DOHH2 (cell line): ENCODE measurements at regions not wholly inside any gene's neighbourhood (a gene's known extent, or its start where the extent isn't known, plus 50 kb on each side); places are given as distances from the start of the nearest gene placed in this dataset.

Experiments used
- H3F3A ChIP-seq: fragments of 200-600 bp; sonication (generic), shearing (Covaris generic); 2 replicates; pipeline ENCODE4 v1.6.0; 2016; ENCODE audit warnings: antibody characterized with exemption, mild to moderate bottlenecking; ENCODE audit not compliant: control insufficient read depth, insufficient read depth
- H3K27ac ChIP-seq: fragments of 200-600 bp; sonication (generic); 2 replicates; pipeline ENCODE4 v1.5.1; 2014; ENCODE audit warnings: low read depth, mild to moderate bottlenecking, low read length, moderate library complexity
- H3K27me3 ChIP-seq: fragments of 200-600 bp; sonication (generic); 2 replicates; pipeline ENCODE4 v1.6.1; 2014; ENCODE audit warnings: mild to moderate bottlenecking, low read length, mixed read lengths; ENCODE audit not compliant: control insufficient read depth
- H3K36me3 ChIP-seq: fragments of 200-600 bp; sonication (generic); 2 replicates; pipeline ENCODE4 v1.6.1; 2014; ENCODE audit warnings: mild to moderate bottlenecking, low read length, moderate library complexity, mixed read lengths; ENCODE audit not compliant: control insufficient read depth
- H3K4me1 ChIP-seq: fragments of 200-600 bp; sonication (generic); 2 replicates; pipeline ENCODE4 v1.6.1; 2014; ENCODE audit warnings: mild to moderate bottlenecking, low read length, mixed read lengths; ENCODE audit not compliant: control insufficient read depth
- H3K4me2 ChIP-seq: fragments of 200-600 bp; sonication (generic); 2 replicates; pipeline ENCODE4 v1.6.0; 2014; ENCODE audit warnings: mild to moderate bottlenecking, low read length, moderate library complexity
- H3K4me3 ChIP-seq: fragments of 200-600 bp; sonication (generic); 2 replicates; pipeline ENCODE4 v1.5.1; 2014; ENCODE audit warnings: mild to moderate bottlenecking, low read length, mixed read lengths
- H3K79me2 ChIP-seq: fragments of 200-600 bp; sonication (generic); 2 replicates; pipeline ENCODE4 v1.6.1; 2014; ENCODE audit warnings: mild to moderate bottlenecking, low read length, mixed read lengths; ENCODE audit not compliant: control insufficient read depth
- H3K9me2 ChIP-seq: fragments of 200-600 bp; sonication (generic); replicated peaks from 2 replicates; pipeline ENCODE4 v1.6.1; 2014; ENCODE audit warnings: mild to moderate bottlenecking, low read length, mixed read lengths; ENCODE audit not compliant: control insufficient read depth
- H3K9me3 ChIP-seq: fragments of 200-600 bp; sonication (generic); 2 replicates; pipeline ENCODE4 v1.6.1; 2014; ENCODE audit warnings: antibody characterized with exemption, low read length, mixed read lengths; ENCODE audit not compliant: control insufficient read depth, insufficient read depth
- H4K20me1 ChIP-seq: fragments of 200-600 bp; sonication (generic); 2 replicates; pipeline ENCODE4 v1.6.0; 2014; ENCODE audit warnings: low read depth, mild to moderate bottlenecking, antibody characterized with exemption, low read length, moderate library complexity; ENCODE audit not compliant: control insufficient read depth, insufficient read depth
- CTCF ChIP-seq: fragments of 200-600 bp; sonication (generic); IDR thresholded peaks from one replicate; pipeline ENCODE4 v1.5.1; 2014; ENCODE audit warnings: antibody characterized with exemption, mild to moderate bottlenecking, low read depth, low read length; ENCODE audit not compliant: poor library complexity, severe bottlenecking
- EZH2phosphoT487 ChIP-seq: fragments of 200-600 bp; sonication (generic); IDR thresholded peaks from 2 replicates; pipeline ENCODE4 v1.6.1; 2017; ENCODE audit warnings: borderline replicate concordance, mild to moderate bottlenecking, antibody characterized with exemption, low read length, moderate library complexity, mixed read lengths

- TF ChIP-seq CTCF (no peak), EZH2phosphoT487 (no peak)
- Histone ChIP-seq H3K36me3 (no peaks in the 10 kb centered on the region), H4K20me1 (no peaks in the 10 kb centered on the region), H3K27ac (no peak overlapping the region), H3K27me3 (no peaks in the 10 kb centered on the region), H3K4me3 (no peak overlapping the region), H3K4me2 (no peak overlapping the region), H3K9me2 (no peaks in the 10 kb centered on the region), H3F3A (no peaks in the 10 kb centered on the region), H3K9me3 (no peaks in the 10 kb centered on the region), H3K4me1 (no peaks in the 10 kb centered on the region), H3K79me2 (no peaks in the 10 kb centered on the region)
Observed at GRCh38 chr5:156188016-156188415, 138.9 kb upstream of the SGCD start.

GRCh38 chr5:156189628-156190027 lies 137.3 kb upstream of the SGCD start:
- TF ChIP-seq CTCF, result no peak
- no peak for TF ChIP-seq EZH2phosphoT487
- no peaks in the 10 kb centered on the region for H3K9me2 ChIP-seq
- H3K4me3 ChIP-seq, result no peak overlapping the region
- H3K79me2 ChIP-seq, result no peaks in the 10 kb centered on the region
- H3K36me3 ChIP-seq, result no peaks in the 10 kb centered on the region
- no peak overlapping the region for H3K27ac ChIP-seq
- H3K4me1 ChIP-seq, result no peaks in the 10 kb centered on the region
- H3F3A ChIP-seq, result no peaks in the 10 kb centered on the region
- H3K27me3 ChIP-seq, result no peaks in the 10 kb centered on the region
- no peaks in the 10 kb centered on the region for H3K9me3 ChIP-seq
- H4K20me1 ChIP-seq, result no peaks in the 10 kb centered on the region
- H3K4me2 ChIP-seq, result no peak overlapping the region

- H3K36me3 ChIP-seq, result no peaks in the 10 kb centered on the region
- no peaks in the 10 kb centered on the region for H3K79me2 ChIP-seq
- no peaks in the 10 kb centered on the region for H3K4me1 ChIP-seq
- no peak overlapping the region for H3K27ac ChIP-seq
- TF ChIP-seq CTCF, result no peak
- no peak for TF ChIP-seq EZH2phosphoT487
- no peak overlapping the region for H3K4me2 ChIP-seq
- H3K27me3 ChIP-seq, result no peaks in the 10 kb centered on the region
- H3F3A ChIP-seq, result no peaks in the 10 kb centered on the region
- no peaks in the 10 kb centered on the region for H4K20me1 ChIP-seq
- H3K4me3 ChIP-seq, result no peak overlapping the region
- H3K9me2 ChIP-seq, result no peaks in the 10 kb centered on the region
- H3K9me3 ChIP-seq, result no peaks in the 10 kb centered on the region
Observed at GRCh38 chr5:156191547-156191946, 135.4 kb upstream of the SGCD start.
